OCI-LY1 (cell line): ENCODE measurements at regions not wholly inside any gene's neighbourhood (a gene's known extent, or its start where the extent isn't known, plus 50 kb on each side); places are given as distances from the start of the nearest gene placed in this dataset.

Experiments
- CTCF ChIP-seq: fragments of 200-600 bp; sonication (generic), shearing (Covaris generic); IDR thresholded peaks from 2 replicates; pipeline ENCODE4 v1.5.1; 2017; ENCODE audit warnings: mild to moderate bottlenecking, antibody characterized with exemption, low read length, moderate library complexity, mixed read lengths
- EZH2 ChIP-seq: fragments of 200-600 bp; sonication (generic), shearing (Covaris generic); IDR thresholded peaks from 2 replicates; pipeline ENCODE4 v1.8.0; 2017; ENCODE audit warnings: borderline replicate concordance, mixed run types, mild to moderate bottlenecking, antibody characterized with exemption, low read length, moderate library complexity, mixed read lengths

DNA sequence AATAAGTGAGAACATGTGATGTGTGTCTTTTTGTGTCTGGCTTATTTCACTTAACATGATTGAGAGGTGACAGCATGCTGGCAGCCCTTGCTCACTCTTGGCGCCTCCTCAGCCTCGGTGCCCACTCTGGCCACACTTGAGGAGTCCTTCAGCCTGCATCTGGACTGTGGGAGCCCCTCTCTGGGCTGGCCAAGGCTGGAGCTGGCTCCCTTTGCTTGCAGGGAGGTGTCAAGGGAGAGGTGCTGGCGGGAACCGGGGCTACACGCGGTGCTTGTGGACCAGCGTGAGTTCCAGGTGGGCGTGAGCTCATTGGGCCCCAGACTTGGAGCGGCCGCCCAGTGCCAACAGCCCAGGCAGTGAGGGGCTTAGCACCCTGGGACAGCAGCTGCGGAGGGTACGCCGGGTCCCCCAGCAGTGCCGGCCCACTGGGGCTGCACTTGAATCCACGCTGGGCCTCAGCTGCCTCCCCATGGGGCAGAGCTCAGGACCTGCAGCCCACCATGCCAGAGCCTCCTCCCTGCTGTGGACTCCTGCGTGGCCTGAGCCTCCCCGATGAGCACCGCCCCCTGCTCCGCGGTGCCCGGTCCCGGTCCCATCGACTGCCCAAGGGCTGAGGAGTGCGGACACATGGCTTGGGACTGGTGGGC lies 658.6 kb downstream of the GRXCR1 start:
- no peak for TF ChIP-seq CTCF
- no peak for TF ChIP-seq EZH2
